Prostate gland (tissue), 2 donors: ENCODE measurements at regions not wholly inside any gene's neighbourhood (a gene's known extent, or its start where the extent isn't known, plus 50 kb on each side); places are given as distances from the start of the nearest gene placed in this dataset.

Experiments used
- CTCF ChIP-seq, 4 experiments: fragments of 200-600 bp in 2 of 4; fragments of 450-650 bp in 2 of 4; sonication (generic) in 2 of 4; IDR thresholded peaks; 1 replicate in 3 of 4; 2 replicates in 1 of 4; pipeline ENCODE4 v1.5.1; 2016 to 2019; ENCODE audit warnings: antibody characterized with exemption in 4 of 4, mild to moderate bottlenecking in 2 of 4, moderate library complexity in 2 of 4
- POLR2A ChIP-seq: fragments of 450-650 bp; IDR thresholded peaks from one replicate; pipeline ENCODE4 v1.6.1; 2016; ENCODE audit warnings: antibody characterized with exemption, mild to moderate bottlenecking

GRCh38 chr12:29893002-29893401 lies 109.3 kb upstream of the TMTC1 start:
- TF ChIP-seq CTCF (IDR thresholded peaks at IDR 0.05) (no peak), POLR2A (no peak)
